Panc1 (cell line): ENCODE measurements at regions not wholly inside any gene's neighbourhood (a gene's known extent, or its start where the extent isn't known, plus 50 kb on each side); places are given as distances from the start of the nearest gene placed in this dataset.

ENCODE experiments used
- ATAC-seq: fragments of 200-7000 bp; cut with Tn5 transposase; 2 replicates; pipeline ENCODE4 v1.9.1; 2020; ENCODE audit warnings: mild to moderate bottlenecking, moderate library complexity
- BruUV-seq: library from RNA; stranded (reverse); fragments of 400-500 nt; replicated peaks from 2 replicates; lab custom pipeline; 2021; lab: Mats Ljungman, UMichigan
- CTCF ChIA-PET: fragments of 300-600 bp; sonication (Branson Sonifier 250); formaldehyde crosslinking; loops from one replicate; lab custom pipeline; 2022; ENCODE audit warnings: antibody characterized with exemption; lab: Charles Lee
- POLR2A ChIA-PET: fragments of 300-600 bp; sonication (Branson Sonifier 250); formaldehyde crosslinking; loops from one replicate; lab custom pipeline; 2022; ENCODE audit warnings: antibody characterized with exemption; lab: Charles Lee
- DNase-seq: peaks from one replicate; pipeline ENCODE4 v3.0.0-alpha.2; 2010; ENCODE audit warnings: low read depth, low spot score
- H3K27ac ChIP-seq: 2 replicates; pipeline ENCODE4 v1.5.1; 2011; ENCODE audit warnings: mild to moderate bottlenecking, low read length, inconsistent platforms
- H3K27me3 ChIP-seq: fragments of 200-500 bp; sonication (Bioruptor generic); 2 replicates; pipeline ENCODE4 v1.6.0; 2014; ENCODE audit warnings: low read length, inconsistent platforms; ENCODE audit not compliant: control insufficient read depth, insufficient read depth
- H3K36me3 ChIP-seq: fragments of 200-500 bp; sonication (Bioruptor generic); 2 replicates; pipeline ENCODE4 v1.5.1; 2014; ENCODE audit warnings: inconsistent platforms, mild to moderate bottlenecking, low read length, moderate library complexity; ENCODE audit not compliant: control insufficient read depth, insufficient read depth
- H3K4me1 ChIP-seq: 2 replicates; pipeline ENCODE4 v1.5.1; 2011; ENCODE audit warnings: inconsistent platforms, mild to moderate bottlenecking, low read length, moderate library complexity; ENCODE audit not compliant: control insufficient read depth, insufficient read depth
- H3K4me3 ChIP-seq, 2 experiments: 2 replicates each; pipeline ENCODE4 v1.5.1; 2011 to 2012; ENCODE audit warnings: low read depth in 2 of 2, low read length in 2 of 2, mild to moderate bottlenecking in 2 of 2, inconsistent platforms in 1 of 2, moderate library complexity in 1 of 2
- H3K9me3 ChIP-seq: fragments of 200-500 bp; sonication (Bioruptor generic); 2 replicates; pipeline ENCODE4 v1.5.1; 2014; ENCODE audit warnings: low read depth, mild to moderate bottlenecking, inconsistent platforms, low read length, moderate library complexity; ENCODE audit not compliant: control insufficient read depth, insufficient read depth
- CTCF ChIP-seq: fragments of 450-650 bp; IDR thresholded peaks from 2 replicates; pipeline ENCODE4 v1.5.1; 2017; ENCODE audit warnings: mild to moderate bottlenecking
- POLR2AphosphoS5 ChIP-seq: IDR thresholded peaks from 2 replicates; pipeline ENCODE4 v1.6.1; 2012; ENCODE audit warnings: mild to moderate bottlenecking, low read depth, low read length, moderate library complexity
- REST ChIP-seq, 2 experiments: IDR thresholded peaks; 2 replicates each; pipeline ENCODE4 v1.6.1; 2011 to 2012; ENCODE audit warnings: low read depth in 2 of 2, control low read depth in 1 of 2, low read length in 1 of 2, mild to moderate bottlenecking in 1 of 2, moderate library complexity in 1 of 2; ENCODE audit not compliant: insufficient read depth in 1 of 2
- SIN3A ChIP-seq: IDR thresholded peaks from 2 replicates; pipeline ENCODE4 v1.6.1; 2012; ENCODE audit warnings: low read depth, mild to moderate bottlenecking, low read length, moderate library complexity, borderline replicate concordance; ENCODE audit not compliant: insufficient read depth
- TCF7L2 ChIP-seq: IDR thresholded peaks from 2 replicates; pipeline ENCODE4 v1.6.1; 2011; ENCODE audit warnings: mild to moderate bottlenecking, low read depth, low read length, inconsistent platforms
- in situ Hi-C: cut with HindIII; loops from 2 replicates; pipeline ENCODE4 v1.10.0; 2016; ENCODE audit warnings: low sequenced_read_pairs, low pct_unique_long_range_greater_than_20kb
- intact Hi-C: fragments of 100-400 bp; cut with micrococcal nuclease; formaldehyde crosslinking; loops from one replicate; pipeline ENCODE4 v1.10.0; 2022; ENCODE audit not compliant: unreplicated experiment

GRCh38 chr3:178005961-178006360, 530.3 kb upstream of the KCNMB2 start:
- CTCF ChIA-PET = no interaction called here
- intact Hi-C loops = no loop called here
- TF ChIP-seq REST (IDR thresholded peaks at IDR 0.05; ENCODE audit: insufficient read depth in 1 of 2, low read depth in 2 of 2, low read length in 1 of 2) (no peak), CTCF (no peak), TCF7L2 (no peak), SIN3A (no peak), POLR2AphosphoS5 (no peak)
- Histone ChIP-seq H3K27ac (no peak overlapping the region), H3K4me1 (no peaks in the 10 kb centered on the region), H3K4me3 (no peak overlapping the region), H3K36me3 (no peaks in the 10 kb centered on the region), H3K9me3 (no peaks in the 10 kb centered on the region), H3K27me3 (no peaks in the 10 kb centered on the region)
- in situ Hi-C loops = no loop called here
- ATAC-seq = no peak
- POLR2A ChIA-PET = interaction anchor here (0.6 kb wide), 1 partner anchor 14 kb away, joined by 3 read pairs; no protein-coding TSS in a partner anchor
- no peak for DNase-seq
- no TSS peak for BruUV-seq

GRCh38 chr3:178010306-178010705, 525.9 kb upstream of the KCNMB2 start:
- in situ Hi-C loops (no loop called here), intact Hi-C loops (no loop called here)
- BruUV-seq = no TSS peak
- ChIA-PET CTCF (no interaction called here), POLR2A (no interaction called here)
- no peaks in the 10 kb centered on the region for H3K9me3 ChIP-seq
- TF ChIP-seq TCF7L2 (no peak), REST (IDR thresholded peaks at IDR 0.05; ENCODE audit: insufficient read depth in 1 of 2, low read depth in 2 of 2, low read length in 1 of 2) (no peak), CTCF (no peak), SIN3A (no peak), POLR2AphosphoS5 (no peak)
- no peak overlapping the region for H3K27ac ChIP-seq
- H3K4me1 ChIP-seq = no peaks in the 10 kb centered on the region
- H3K36me3 ChIP-seq = no peaks in the 10 kb centered on the region
- no peak overlapping the region for H3K4me3 ChIP-seq
- no peak for ATAC-seq
- DNase-seq = no peak
- no peaks in the 10 kb centered on the region for H3K27me3 ChIP-seq
